Transverse colon (tissue), 4 donors: ENCODE measurements at regions not wholly inside any gene's neighbourhood (a gene's known extent, or its start where the extent isn't known, plus 50 kb on each side); places are given as distances from the start of the nearest gene placed in this dataset.

Experiments used
- POLR2AphosphoS5 ChIP-seq, 3 donors: sonication (generic); formaldehyde crosslinking; IDR thresholded peaks; one replicate each; pipeline ENCODE4 v1.6.1; 2016; ENCODE audit warnings: antibody characterized with exemption in 3 of 3
- TF ChIP-seq, protein P1 (sequence below), 5 experiments: fragments of 200-600 bp in 3 of 5; fragments of 450-650 bp in 2 of 5; sonication (generic) in 3 of 5; IDR thresholded peaks; 1 replicate in 2 of 5; 2 replicates in 3 of 5; pipeline ENCODE4 v1.5.1; 2016 to 2017; ENCODE audit warnings: antibody characterized with exemption in 5 of 5, inconsistent platforms in 3 of 5, mild to moderate bottlenecking in 2 of 5, moderate library complexity in 1 of 5

DNA sequence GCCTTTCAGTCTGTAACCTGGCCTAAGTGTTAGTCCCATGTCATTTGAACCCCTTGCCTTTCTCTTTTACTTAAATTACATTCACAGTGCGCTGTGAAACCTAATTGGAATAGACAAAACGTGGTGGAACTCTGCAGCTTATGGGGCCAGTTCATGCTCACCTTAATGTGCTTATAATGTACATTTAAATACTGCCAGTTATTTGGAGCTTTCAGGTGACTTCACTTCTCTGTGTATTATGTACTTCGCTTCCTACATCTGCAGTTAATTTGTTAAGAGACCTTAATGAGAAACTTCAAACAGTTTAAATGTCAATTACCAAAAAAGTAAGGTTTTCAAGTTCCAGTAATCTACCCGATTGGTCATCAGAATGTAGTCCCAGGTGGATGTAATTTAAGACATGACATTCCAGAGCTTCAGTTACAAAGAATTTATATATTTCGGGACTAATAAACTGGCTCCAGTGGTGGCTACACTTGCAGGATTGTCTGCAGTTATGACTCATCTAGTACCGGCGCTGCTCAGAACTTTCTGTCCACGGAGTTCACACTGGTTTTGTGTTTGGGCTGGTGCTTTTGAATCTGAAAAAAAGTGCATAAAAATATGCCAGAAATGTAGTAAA, 125.3 kb downstream of the TM9SF2 start:
- TF ChIP-seq, protein P1, sequence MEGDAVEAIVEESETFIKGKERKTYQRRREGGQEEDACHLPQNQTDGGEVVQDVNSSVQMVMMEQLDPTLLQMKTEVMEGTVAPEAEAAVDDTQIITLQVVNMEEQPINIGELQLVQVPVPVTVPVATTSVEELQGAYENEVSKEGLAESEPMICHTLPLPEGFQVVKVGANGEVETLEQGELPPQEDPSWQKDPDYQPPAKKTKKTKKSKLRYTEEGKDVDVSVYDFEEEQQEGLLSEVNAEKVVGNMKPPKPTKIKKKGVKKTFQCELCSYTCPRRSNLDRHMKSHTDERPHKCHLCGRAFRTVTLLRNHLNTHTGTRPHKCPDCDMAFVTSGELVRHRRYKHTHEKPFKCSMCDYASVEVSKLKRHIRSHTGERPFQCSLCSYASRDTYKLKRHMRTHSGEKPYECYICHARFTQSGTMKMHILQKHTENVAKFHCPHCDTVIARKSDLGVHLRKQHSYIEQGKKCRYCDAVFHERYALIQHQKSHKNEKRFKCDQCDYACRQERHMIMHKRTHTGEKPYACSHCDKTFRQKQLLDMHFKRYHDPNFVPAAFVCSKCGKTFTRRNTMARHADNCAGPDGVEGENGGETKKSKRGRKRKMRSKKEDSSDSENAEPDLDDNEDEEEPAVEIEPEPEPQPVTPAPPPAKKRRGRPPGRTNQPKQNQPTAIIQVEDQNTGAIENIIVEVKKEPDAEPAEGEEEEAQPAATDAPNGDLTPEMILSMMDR (IDR thresholded peaks at IDR 0.05) = no peak
- no peak for TF ChIP-seq POLR2AphosphoS5 (IDR thresholded peaks at IDR 0.05)
